ENCODE measurements at regions not wholly inside any gene's neighbourhood (a gene's known extent, or its start where the extent isn't known, plus 50 kb on each side); places are given as distances from the start of the nearest gene placed in this dataset.

DNA sequence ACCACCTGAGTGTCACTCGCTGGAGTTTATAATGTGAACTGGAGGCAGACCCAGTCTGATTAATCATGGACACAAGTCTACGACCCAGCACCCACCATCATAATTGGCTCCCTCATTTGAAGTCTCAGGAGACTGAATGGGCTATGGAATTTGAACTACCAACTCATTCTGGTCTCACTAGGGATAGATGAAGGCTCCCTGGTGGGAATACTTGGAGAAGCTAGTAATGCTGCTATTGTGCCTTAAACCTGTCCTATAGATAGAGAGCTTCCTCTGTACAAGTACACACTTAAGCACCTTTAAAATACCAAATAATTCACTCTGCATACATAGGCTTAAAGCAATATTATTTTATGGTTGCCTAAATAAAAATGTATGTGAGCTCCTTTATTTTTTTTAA lies 90.8 kb upstream of the SMARCAD1 start (continued):
- TF ChIP-seq, protein P1, sequence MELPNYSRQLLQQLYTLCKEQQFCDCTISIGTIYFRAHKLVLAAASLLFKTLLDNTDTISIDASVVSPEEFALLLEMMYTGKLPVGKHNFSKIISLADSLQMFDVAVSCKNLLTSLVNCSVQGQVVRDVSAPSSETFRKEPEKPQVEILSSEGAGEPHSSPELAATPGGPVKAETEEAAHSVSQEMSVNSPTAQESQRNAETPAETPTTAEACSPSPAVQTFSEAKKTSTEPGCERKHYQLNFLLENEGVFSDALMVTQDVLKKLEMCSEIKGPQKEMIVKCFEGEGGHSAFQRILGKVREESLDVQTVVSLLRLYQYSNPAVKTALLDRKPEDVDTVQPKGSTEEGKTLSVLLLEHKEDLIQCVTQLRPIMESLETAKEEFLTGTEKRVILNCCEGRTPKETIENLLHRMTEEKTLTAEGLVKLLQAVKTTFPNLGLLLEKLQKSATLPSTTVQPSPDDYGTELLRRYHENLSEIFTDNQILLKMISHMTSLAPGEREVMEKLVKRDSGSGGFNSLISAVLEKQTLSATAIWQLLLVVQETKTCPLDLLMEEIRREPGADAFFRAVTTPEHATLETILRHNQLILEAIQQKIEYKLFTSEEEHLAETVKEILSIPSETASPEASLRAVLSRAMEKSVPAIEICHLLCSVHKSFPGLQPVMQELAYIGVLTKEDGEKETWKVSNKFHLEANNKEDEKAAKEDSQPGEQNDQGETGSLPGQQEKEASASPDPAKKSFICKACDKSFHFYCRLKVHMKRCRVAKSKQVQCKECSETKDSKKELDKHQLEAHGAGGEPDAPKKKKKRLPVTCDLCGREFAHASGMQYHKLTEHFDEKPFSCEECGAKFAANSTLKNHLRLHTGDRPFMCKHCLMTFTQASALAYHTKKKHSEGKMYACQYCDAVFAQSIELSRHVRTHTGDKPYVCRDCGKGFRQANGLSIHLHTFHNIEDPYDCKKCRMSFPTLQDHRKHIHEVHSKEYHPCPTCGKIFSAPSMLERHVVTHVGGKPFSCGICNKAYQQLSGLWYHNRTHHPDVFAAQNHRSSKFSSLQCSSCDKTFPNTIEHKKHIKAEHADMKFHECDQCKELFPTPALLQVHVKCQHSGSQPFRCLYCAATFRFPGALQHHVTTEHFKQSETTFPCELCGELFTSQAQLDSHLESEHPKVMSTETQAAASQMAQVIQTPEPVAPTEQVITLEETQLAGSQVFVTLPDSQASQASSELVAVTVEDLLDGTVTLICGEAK (IDR thresholded peaks at IDR 0.05; ENCODE audit: borderline replicate concordance): no peak
- TF ChIP-seq, protein P2, sequence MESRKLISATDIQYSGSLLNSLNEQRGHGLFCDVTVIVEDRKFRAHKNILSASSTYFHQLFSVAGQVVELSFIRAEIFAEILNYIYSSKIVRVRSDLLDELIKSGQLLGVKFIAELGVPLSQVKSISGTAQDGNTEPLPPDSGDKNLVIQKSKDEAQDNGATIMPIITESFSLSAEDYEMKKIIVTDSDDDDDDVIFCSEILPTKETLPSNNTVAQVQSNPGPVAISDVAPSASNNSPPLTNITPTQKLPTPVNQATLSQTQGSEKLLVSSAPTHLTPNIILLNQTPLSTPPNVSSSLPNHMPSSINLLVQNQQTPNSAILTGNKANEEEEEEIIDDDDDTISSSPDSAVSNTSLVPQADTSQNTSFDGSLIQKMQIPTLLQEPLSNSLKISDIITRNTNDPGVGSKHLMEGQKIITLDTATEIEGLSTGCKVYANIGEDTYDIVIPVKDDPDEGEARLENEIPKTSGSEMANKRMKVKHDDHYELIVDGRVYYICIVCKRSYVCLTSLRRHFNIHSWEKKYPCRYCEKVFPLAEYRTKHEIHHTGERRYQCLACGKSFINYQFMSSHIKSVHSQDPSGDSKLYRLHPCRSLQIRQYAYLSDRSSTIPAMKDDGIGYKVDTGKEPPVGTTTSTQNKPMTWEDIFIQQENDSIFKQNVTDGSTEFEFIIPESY (IDR thresholded peaks at IDR 0.05): no peak
- TF ChIP-seq MYC (IDR thresholded peaks at IDR 0.05; ENCODE audit: insufficient read depth, insufficient read length, insufficient replicate concordance, low read length, severe bottlenecking): no peak

DNA sequence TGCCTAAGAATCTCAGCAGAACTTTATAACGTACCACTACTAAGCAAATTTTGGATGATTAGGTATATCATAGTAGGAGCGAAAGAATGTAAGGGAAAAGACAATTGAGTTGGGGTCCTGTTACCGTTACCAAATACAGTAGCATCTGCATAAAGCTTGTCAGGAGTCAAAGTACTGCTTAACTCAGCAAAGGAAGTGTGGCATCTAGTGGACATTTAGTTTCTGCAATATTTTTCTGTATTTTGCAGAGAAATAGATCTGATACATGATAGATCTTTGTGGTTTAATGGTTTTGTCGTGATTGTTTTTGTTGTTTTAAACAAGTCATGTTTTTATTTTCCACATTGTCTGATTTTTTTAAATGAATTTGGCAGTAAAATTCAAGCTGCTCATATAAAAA lies 81.0 kb upstream of the SMARCAD1 start:
- H3K27ac ChIP-seq (ENCODE audit: control insufficient read depth, insufficient read depth): no peak overlapping the region
- RAD21 ChIA-PET (ENCODE audit: unreplicated experiment): no interaction called here
- no peak overlapping the region for H2AFZ ChIP-seq (ENCODE audit: control insufficient read depth, low read depth, low read length)
- DNase-seq (ENCODE audit: low read depth, low spot score) (no peak), FAIRE-seq (peak; percentile 52), ATAC-seq (no peak)
- POLR2A ChIA-PET: no interaction called here
- no peaks in the 10 kb centered on the region for H3K36me3 ChIP-seq (ENCODE audit: control insufficient read depth in 2 of 2, insufficient read depth in 2 of 2, low read length in 1 of 2)
- H3K9me3 ChIP-seq (replicated peaks; ENCODE audit: control insufficient read depth, insufficient read depth, low read length): no peaks in the 10 kb centered on the region
- no peaks in the 10 kb centered on the region for H3K27me3 ChIP-seq (replicated peaks in 1 of 2; ENCODE audit: control insufficient read depth in 2 of 2, insufficient read depth in 2 of 2, low read length in 1 of 2)
- WGBS (ENCODE audit: insufficient coverage, insufficient replicate concordance, low lambda C conversion rate, missing lambda C conversion rate): 31% methylated on average over 4 of the region's 4 CpGs
- in situ Hi-C loops (cut with MboI): loop anchor here (10.0 to 25.0 kb wide), 2 partner anchors 232 to 339 kb away; no protein-coding TSS in a partner anchor
- no peak overlapping the region for H3K9ac ChIP-seq (ENCODE audit: control insufficient read depth, insufficient read depth, low read length)
- intact Hi-C loops (cut with micrococcal nuclease; ENCODE audit: unreplicated experiment): loop anchor here (1.0 to 2.0 kb wide), 2 partner anchors 230 to 335 kb away; no protein-coding TSS in a partner anchor
- no peaks in the 10 kb centered on the region for H4K20me1 ChIP-seq (ENCODE audit: control insufficient read depth, insufficient read depth)
- BruUV-seq (replicated peaks): no TSS peak
- no peak overlapping the region for H3K4me3 ChIP-seq
- H3K4me1 ChIP-seq (ENCODE audit: control insufficient read depth, insufficient read depth, low read length): no peaks in the 10 kb centered on the region
- CTCF ChIA-PET: interaction anchor here (0.8 to 1.4 kb wide), 2 partner anchors 335 to 337 kb away, joined by 3 to 6 read pairs; no protein-coding TSS in a partner anchor
- H3K79me2 ChIP-seq (ENCODE audit: control insufficient read depth, insufficient read depth, low read length): no peaks in the 10 kb centered on the region
- no peak overlapping the region for H3K4me2 ChIP-seq (ENCODE audit: control insufficient read depth, insufficient read depth)
- SMC1A ChIA-PET (ENCODE audit: uncharacterized antibody, unreplicated experiment): interaction anchor here (0.6 to 1.0 kb wide), 3 partner anchors 9 to 192 kb away, joined by 3 to 5 read pairs (median 3); no protein-coding TSS in a partner anchor
- TF ChIP-seq CHD1 (IDR thresholded peaks at IDR 0.05; ENCODE audit: low read depth, low read length): no peak
- no peak for TF ChIP-seq TBL1XR1 (IDR thresholded peaks at IDR 0.05; ENCODE audit: low read depth, low read length)
- 0 out of 2 replicates have a peak, but pooled peaks have one; percentile 22 for TF ChIP-seq RAD21 (IDR thresholded peaks at IDR 0.05; ENCODE audit: insufficient read depth, low read depth, low read length)
- TF ChIP-seq SRF (IDR thresholded peaks at IDR 0.05; ENCODE audit: low read depth in 2 of 2, low read length in 2 of 2): no peak
- TF ChIP-seq NFYB (IDR thresholded peaks at IDR 0.05; ENCODE audit: insufficient read depth, low read depth, low read length): no peak
- no peak for TF ChIP-seq SMAD5 (IDR thresholded peaks at IDR 0.05; ENCODE audit: low read depth)
- peak; percentile 10; the same call in 1 of the 2 replicates for TF ChIP-seq SMC3 (IDR thresholded peaks at IDR 0.05; ENCODE audit: borderline replicate concordance, low read length)
- no peak for TF ChIP-seq POU2F2 (IDR thresholded peaks at IDR 0.05; ENCODE audit: borderline replicate concordance, low read depth, low read length)
- TF ChIP-seq EGR1 (IDR thresholded peaks at IDR 0.05; ENCODE audit: borderline replicate concordance in 1 of 2, low read depth in 2 of 2, low read length in 2 of 2): no peak
- no peak for TF ChIP-seq CBX3 (IDR thresholded peaks at IDR 0.05; ENCODE audit: borderline replicate concordance, low read depth)
- TF ChIP-seq, protein P3, sequence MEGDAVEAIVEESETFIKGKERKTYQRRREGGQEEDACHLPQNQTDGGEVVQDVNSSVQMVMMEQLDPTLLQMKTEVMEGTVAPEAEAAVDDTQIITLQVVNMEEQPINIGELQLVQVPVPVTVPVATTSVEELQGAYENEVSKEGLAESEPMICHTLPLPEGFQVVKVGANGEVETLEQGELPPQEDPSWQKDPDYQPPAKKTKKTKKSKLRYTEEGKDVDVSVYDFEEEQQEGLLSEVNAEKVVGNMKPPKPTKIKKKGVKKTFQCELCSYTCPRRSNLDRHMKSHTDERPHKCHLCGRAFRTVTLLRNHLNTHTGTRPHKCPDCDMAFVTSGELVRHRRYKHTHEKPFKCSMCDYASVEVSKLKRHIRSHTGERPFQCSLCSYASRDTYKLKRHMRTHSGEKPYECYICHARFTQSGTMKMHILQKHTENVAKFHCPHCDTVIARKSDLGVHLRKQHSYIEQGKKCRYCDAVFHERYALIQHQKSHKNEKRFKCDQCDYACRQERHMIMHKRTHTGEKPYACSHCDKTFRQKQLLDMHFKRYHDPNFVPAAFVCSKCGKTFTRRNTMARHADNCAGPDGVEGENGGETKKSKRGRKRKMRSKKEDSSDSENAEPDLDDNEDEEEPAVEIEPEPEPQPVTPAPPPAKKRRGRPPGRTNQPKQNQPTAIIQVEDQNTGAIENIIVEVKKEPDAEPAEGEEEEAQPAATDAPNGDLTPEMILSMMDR (IDR thresholded peaks at IDR 0.05 in 2 of 3, conservative IDR thresholded peaks at IDR 0.05 in 1 of 3; ENCODE audit: control insufficient read depth in 2 of 3, extremely low read depth in 1 of 3, insufficient read depth in 1 of 3, low read depth in 3 of 3, low read length in 3 of 3): peak; percentile 12 to 16 (median 15); a peak in 3 of 6 replicates

Measured in GM12878 (cell line).